ENCODE measurements at regions not wholly inside any gene's neighbourhood (a gene's known extent, or its start where the extent isn't known, plus 50 kb on each side); places are given as distances from the start of the nearest gene placed in this dataset.

DNA sequence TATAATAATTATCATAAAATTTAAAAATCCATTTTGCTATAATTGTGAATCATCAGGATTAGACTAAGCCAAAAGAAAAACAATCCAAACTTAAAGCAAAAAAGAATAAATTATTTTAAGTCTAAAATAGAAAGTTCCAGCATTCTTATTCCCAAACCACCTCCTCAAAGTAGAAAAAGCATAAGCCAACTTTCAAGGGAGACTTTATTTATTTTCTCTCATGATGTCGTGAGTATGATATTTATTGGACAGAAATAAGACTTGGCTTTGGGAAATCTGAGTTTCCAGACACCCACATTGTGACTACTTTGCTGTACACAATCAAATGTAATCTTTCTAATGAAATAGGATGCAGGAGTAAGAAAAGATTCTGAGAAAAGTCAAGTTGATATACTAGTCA, 372.1 kb downstream of the MTRR start:
- no peak for DNase-seq (ENCODE audit: low read depth)

DNA sequence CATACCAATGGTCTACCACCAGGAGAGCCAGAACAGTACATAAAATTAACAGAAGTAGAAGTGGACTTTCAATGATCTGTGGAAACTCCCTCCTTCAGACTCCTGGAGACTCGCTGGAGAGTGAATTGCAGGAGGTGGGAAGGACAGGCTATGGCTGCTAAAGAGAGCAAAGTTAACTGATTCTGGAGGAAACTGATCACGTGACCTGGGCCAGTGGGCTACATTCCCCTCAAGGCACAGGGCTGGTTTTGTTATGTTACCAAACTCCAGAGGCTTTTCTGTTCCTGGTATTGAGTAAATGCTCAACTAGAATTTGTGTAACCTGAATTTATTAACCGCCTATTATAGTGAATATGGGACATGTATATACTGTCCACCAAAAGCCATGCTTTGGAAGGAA, 372.6 kb downstream of the MTRR start:
- no peak for DNase-seq (ENCODE audit: low read depth)

DNA sequence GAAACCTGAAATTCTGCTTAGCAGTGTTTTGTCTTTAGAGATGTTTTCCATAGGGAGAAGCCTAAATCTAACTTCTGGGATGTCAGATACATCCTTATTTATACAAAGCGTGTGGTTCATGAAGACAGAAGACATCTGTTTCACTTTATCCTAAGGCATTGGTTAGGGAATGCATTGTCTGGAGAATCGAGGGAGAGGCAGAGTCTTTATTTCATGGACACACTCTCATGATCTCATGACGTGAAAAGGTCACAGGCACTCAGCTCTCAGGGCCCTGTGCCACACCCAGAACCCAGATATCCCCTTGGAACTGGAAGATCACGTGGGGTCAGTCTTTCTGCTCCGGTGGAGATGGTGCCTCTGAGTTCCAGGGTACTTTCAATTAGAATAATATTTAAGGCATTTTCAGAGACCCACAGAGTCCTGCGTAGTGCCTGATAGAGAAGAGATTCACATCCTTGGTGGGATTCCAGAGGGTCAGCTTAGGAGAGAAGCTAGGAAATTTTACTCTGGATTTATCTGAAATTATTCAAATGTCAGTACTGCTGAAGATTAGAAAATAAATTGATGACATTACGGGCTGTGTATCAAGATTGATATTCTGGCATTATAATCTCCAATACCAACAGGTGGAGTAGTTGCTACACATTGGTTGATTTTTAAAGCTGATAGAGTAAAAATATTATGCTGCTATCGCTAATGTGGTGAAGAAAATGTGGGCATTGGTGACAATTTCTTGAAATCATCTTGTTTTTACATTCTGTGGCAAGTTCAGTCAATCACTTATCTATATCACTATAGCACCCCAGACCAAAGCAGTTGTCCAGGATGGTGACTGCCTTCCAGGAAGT, 378.3 kb downstream of the MTRR start:
- DNase-seq (ENCODE audit: low read depth) = no peak

DNA sequence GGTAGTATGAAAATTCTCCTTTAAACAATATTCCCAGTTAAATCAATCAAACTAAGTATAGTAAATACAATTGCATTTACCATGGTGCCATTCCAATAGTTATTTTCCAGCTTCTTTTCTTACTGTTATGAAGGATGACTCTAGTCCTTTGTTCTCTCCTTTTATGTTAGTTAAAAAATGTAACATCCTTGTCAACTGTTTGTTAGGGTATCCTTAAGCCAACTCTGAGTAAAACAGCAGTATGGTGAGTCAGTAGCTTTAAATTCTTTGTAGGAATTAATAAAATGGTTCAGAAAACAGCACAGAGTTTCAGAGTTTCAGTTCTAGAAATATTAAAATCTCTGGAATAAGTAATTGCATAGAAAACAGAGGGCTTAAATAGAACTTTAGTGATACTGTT, 384.4 kb downstream of the MTRR start:
- no peak for DNase-seq (ENCODE audit: low read depth)

DNA sequence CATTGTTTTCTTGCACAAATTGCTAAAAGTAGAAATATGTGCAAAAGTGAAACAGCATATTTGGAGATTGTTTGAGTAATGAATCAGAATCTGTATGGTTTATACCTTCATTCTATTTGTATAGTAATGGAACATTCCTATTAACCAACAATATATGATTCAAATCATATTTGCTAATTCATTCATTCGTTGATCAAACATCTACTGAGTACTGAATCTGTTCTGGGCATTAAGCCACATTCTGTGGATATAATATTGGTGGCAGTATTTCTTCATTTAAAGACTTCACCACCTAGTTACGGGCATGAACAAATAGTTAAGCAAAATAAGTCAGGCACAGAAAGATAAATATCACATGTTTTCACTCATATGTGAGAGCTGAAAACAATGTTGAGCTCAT, 385.7 kb downstream of the MTRR start:
- no peak for DNase-seq (ENCODE audit: low read depth)

DNA sequence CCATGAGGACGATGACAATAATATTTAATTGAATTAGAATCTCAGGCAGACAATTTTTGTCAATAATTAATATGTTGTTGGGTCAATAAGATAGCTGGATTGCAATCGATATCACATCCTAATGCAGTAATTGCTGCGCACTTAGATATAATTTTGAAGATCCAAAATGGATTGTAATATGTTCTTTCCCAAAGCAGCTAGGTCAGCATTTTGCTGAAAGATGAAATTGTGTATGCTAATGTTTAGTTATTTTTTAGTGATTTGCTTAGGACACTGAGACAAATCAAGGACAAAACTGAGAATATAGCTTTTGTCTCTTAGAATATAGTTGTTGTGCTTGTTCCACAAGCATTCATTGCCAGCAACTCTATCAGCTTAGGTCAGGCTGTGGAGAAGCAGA, 389.9 kb downstream of the MTRR start:
- DNase-seq (ENCODE audit: low read depth) = no peak

DNA sequence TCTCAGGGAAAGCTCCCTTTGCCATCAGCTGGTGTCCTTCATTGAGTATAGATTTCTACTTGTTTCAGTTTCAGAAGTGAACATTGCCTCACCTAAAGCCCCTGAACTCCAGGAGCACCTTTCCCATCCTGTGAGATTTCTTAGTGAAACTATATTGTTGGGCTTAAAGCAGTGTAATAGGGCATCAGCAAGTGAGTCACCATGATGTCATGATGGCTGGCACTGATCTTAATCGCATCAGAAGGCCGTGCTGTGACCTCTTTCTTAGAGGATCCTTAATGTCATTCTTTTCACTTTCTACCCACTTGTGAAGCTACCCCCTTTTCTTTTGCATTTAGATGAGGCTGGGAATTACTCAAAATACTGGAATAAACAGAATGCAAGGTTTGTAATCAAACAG, 401.3 kb downstream of the MTRR start:
- no peak for DNase-seq (ENCODE audit: low read depth)

DNA sequence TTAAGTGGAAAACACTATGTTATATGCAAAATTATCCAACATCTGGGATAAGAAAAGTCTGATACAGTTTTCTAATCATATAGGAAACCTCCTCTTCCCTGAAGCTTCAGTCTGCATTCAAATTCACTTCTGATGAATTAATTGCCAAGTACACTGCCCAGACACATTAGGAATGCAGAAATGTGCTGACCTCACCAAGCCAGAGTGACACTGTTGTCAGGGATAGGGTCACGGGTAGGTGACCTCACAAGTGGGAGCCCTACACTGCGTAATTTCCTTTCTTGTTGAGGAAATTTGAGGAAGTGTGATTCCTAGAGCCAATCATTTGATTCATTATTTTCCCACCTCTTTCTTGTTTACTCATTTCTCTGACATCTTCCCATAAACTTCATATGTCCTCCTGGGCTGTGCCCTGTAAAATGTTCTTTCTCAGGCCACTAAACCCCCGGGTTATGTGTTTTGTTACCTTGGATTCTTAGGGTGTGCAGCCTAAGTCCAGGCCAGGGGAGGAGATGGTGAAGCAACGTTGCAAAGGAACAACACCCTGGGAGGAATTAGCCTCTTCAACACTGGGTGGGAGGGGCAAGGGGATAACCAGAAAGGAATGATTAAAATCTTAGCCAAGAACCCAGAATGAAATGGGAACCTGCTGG, 411.9 kb downstream of the MTRR start:
- no peak for DNase-seq (ENCODE audit: low read depth)

DNA sequence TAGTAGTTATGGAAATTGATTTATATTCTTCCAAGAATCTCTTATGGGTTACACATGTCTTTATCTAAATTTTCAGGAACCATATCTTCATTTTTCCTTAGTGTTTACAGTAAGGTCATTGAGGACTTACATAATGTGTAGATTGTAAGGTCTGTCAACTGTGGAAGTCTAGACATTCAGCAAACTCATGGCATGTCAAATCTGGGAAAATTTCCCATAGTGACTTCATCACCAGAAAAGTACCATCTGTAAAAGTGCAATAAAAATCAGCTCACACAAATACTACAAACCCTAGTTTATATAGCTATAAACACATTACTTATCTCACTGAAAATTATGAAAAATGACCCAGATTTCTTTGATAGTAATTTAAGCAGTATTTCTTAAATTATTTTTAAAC, 419.4 kb downstream of the MTRR start:
- DNase-seq (ENCODE audit: low read depth) = no peak

DNA sequence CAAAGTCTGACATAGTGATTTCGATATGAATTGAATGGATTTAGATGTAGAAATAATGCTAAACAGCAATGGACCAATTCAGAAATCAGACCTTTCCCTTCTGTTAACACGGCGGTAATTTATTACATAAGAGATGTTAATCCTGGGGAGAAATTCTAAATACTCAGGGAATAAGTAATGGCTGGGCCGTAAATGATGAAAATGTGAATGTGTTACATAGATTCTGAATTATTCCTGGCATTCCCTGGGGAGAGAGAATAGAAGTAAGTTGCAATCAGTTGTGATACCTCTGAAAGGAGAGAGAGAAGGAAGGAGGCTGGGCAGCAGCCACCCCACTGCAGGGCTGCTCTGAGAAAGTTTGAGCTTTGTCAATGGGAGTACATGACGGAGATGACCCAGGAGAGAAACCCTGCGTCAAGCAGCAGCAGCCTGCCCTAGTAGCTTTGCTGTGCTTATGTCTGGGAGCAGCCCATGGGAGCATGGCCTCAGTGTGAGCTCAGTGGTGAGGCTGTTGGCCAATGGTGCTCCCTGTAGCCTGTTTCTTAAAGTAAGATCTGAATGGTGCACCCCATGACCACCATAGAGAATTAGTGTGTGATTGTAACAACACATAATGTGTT, 420.1 kb downstream of the MTRR start:
- DNase-seq (ENCODE audit: low read depth) = no peak

DNA sequence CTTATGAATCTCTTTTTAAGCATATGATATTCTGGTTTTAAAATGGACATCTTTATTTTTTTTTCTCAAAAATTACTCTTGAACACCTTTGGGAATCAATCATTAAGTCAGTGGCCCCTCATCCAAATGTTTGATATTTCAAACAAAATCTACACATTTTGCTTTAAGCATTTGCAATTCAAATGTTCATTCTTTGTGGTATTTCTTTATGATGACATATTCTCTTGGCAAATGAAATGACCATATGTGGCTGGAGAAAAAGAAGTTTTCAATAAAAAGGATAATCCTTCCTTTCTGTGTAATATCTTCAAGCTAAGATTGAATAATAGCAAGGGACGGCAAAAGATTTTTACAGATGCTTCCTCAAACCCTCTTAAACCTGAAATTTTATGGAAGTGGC, 420.8 kb downstream of the MTRR start:
- no peak for DNase-seq (ENCODE audit: low read depth)

DNA sequence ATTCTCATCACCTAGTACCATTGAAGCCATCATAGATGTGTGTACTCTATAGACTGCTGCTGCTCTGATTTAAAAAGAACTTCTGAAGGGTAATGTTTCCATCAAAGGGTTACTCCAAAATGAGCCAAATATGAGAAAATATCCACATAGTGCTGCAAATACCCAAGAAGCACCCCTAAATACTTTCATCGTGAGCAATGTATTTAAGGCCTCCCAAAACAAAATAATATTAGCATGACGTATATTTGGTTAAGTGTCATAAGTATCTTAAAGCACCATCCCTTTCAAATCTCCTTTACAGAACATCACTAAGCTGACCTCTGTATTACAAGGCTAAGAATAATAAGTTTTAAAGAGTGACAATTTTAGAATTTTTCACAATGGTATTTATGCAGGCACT, 421.8 kb downstream of the MTRR start:
- DNase-seq (ENCODE audit: low read depth) = no peak

DNA sequence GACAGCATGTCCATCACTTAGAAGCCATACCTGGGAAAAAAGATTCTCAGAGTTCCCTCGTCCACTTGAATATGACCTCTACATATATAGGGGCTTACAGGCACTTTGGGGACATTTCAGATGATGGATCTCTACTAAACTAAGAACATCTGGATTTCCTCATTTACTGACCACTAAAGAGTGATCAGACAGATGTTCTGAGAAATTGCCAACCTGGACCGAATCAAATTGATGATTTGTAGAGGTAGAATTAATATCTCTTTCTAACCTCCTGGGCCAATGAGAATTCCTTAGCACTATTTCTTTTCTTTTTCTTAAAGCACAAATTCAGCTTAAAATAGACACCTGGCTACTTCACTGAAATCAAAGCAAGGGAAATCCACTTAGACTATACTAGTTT, 422.7 kb downstream of the MTRR start:
- DNase-seq (ENCODE audit: low read depth) = no peak

DNA sequence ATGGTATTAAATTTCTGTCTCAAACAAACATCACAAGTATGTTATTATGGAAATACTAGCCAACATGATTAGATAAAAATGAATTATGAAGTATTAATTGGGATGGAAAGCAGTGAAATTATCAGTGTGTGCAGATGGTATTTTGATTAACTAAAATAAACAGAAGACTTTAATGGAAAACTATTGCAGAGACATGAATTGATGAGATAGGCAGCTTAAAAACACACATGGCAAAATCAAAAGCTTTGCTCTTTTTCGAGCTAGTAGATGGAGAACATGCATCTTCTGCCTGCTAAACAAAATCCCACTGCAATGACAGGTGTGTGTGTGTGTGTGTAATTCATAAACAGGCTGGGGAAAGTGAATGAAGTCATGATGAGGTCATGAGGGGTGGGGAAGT, 426.2 kb downstream of the MTRR start:
- DNase-seq (ENCODE audit: low read depth) = no peak

DNA sequence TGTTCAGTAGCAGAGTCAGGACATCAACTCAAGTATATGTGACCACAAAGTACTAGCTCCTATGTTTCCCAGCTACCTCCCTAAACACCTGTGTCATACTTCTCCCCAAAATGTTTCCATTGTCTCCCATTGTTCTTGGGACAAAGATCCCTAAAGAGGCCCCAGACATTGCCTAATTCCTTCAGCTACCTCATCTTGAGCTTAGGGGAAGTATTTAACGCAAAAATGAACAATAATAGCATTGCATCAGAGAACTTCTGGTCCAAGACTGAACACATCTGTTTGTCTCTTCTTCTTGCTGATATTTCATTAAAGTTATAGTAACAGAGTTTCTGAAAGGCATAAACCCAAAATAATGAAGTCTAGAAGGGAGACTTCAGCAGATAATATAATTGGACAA, 430.8 kb downstream of the MTRR start:
- no peak for DNase-seq (ENCODE audit: low read depth)

DNA sequence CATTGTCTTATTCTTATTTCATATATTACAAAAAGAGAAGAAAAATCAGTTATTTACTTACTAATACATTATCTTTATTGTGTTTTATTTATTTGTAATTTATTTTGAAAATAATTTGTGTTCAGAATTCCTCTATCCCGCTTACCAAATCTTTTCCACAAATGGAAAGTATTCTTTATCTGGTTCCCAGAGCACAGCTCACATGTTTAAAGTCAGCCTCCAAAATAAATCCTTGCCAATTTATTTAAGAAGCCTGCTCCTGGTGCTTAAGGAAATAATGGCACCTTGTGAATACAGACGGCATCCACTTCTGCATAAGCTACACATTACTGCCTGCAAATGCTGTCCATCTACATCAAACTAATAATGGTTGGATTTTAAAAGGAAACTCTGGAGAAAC, 435.4 kb downstream of the MTRR start:
- no peak for DNase-seq (ENCODE audit: low read depth)

DNA sequence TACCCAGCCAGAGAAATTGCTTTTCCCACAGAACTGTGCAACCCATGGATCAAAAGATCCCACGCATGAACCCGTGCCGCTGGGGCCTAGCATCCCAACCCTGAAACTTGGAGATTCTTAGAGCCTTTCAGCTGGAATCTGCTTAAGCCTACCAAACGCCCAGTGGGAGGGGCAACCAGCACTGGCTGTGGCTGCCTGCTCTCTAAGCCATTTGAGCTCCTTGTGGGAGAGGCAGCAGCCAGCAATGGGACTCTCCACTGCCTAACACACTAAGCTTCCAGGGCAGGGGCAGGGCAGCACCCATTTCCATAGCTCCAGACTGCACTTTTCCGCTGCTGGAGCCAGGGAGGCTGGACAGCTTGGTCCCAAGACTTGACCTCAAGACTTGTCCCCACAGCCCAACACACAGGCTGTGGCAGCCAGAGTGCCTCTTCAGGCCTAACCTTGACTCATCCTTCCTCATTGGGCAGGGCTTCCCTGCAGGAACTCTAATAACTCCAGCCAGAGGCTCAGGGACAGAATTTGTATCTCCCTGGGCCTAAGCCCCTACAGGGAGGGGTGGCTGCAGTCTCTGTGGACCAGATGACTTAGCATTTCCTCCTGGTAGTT, 437.4 kb downstream of the MTRR start:
- DNase-seq (ENCODE audit: low read depth) = no peak

DNA sequence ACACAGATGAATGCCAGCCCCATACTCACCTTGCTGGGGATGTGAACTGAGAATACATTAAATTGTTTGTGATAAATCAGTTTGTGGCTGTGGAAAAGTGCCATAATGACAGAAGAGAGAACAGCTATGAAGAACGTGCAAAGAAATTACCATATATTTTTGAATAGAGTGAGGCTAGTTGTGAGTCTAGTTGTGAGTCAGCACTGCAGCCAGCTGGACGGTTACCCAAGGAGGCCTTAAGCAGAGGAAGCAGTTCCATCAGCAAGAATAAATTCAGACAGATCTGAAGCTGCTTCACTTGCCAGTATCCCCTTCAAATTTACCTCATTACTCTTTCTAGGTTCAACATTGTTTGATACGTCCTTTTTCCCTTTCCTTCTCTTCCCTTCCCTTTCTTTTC, 446.0 kb downstream of the MTRR start:
- DNase-seq (ENCODE audit: low read depth) = no peak

DNA sequence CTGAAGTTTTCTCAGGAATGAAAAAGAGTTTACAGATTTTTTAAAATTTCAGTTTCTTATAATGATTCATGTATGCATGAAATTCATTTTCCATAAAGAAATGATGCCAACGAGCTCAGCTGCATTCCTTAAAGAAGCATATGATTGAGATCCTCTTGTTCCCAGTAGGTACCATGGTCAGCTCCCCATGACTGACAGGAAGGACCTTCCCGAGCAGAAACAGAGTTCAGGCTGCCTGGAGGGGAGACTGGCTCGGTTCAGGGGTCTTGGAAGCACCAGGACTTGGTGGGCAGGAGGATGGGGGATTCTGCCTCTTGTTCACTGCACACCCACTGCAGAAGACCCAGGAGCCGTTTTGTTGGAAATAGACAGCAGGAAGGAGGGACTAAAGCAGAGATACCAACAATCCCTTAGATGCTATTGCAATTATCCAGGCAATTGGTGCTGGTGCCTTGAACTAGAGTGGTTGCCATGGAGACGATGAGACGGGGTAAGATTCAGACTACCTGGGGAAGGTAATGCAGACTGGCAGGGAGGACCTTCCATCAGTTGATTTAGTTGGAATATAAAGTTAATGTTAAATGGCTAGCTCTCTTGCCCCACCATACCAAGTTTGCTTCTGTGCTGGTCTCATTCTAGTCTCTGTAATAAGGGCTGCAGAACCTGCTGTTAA, 447.8 kb downstream of the MTRR start:
- no peak for DNase-seq (ENCODE audit: low read depth)

DNA sequence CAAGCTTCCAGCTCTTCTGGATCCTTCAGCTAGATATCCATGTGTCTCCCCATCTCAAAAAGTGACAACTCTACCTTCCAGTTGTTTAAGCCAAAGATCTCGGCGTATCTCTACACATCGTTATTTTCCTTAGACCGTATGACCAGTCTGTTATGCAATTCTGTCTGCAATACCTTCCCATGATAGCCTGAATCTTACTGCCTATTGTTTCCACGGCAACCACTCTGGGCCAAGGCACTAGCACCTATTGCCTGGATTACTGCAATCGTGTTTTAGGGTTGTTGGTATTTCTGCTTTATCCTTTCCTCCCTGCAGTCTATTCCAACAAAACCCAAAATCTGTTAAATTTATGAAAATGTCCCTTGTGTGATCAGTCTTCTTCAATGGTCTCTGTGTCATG, 448.4 kb downstream of the MTRR start:
- no peak for DNase-seq (ENCODE audit: low read depth)

DNA sequence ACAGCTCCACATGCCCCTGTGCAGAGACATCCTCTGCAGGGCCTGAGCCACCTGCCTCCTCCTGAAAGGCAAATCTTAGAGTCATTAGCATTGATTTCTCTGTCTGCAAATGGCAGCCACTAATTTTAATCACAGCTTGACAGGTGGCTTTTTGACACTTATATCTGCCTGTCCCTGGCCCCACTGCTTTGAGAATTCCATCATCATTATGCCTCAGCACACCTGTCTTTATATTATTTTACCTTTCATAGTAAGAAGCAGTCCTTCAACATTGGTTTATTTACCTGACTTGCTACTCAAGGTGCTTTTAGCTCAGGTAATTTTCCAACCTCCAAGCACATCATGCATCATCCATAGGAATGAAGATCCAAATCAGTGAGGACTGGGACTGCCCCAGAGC, 451.3 kb downstream of the MTRR start:
- no peak for DNase-seq (ENCODE audit: low read depth)

DNA sequence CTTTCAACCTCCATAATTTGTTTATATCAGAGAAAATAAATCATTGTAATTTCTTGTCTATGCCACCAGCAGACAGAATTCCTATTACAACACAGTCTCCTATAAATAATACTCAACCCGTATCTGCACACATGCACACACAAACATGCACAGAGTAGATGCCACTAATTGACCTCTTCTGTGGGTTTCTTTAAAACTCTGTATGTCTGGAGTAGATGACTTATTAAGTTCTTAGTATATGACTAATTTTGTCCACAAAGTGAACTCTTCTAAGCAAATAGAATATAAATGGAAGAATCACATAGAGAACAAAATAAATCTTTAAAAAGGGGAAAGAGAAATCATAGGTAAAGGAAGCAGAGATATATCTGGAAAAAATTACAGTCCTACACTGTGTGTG, 452.3 kb downstream of the MTRR start:
- DNase-seq (ENCODE audit: low read depth) = no peak

DNA sequence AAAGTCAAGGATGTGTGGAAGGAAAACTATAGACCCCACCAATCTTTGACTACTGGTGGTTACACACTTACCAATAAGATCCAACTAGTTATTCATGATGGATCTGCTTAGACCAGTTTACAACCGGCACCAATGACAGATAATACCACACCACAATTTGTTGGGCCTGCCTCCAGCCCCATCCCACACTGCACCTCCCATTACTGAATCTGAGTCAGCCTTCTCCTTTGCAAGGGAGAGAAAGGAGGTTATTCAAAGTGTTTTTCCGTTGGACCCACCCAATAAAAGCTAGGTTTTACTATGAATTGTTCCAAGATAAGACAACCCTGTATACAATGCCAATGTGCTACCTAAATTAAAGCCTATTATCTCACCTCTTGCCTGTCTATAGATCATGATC, 453.5 kb downstream of the MTRR start:
- DNase-seq (ENCODE audit: low read depth) = no peak

Data from non-pigmented ciliary epithelial cell (primary cell).